PC-3 (cell line): ENCODE measurements at regions not wholly inside any gene's neighbourhood (a gene's known extent, or its start where the extent isn't known, plus 50 kb on each side); places are given as distances from the start of the nearest gene placed in this dataset.

Experiments used
- CTCF ChIP-seq: fragments of 300-600 bp; sonication (generic); conservative IDR thresholded peaks from 2 replicates; pipeline ENCODE4 v1.5.1; 2017; ENCODE audit warnings: antibody characterized with exemption, low read depth, mild to moderate bottlenecking, low read length
- EZH2 ChIP-seq: fragments of 300-600 bp; sonication (generic); IDR thresholded peaks from one replicate; pipeline ENCODE4 v1.6.1; 2017; ENCODE audit warnings: antibody characterized with exemption, mild to moderate bottlenecking, low read length; ENCODE audit not compliant: unreplicated experiment
- EZH2phosphoT487 ChIP-seq: fragments of 300-600 bp; sonication (generic); IDR thresholded peaks from 2 replicates; pipeline ENCODE4 v1.6.1; 2018; ENCODE audit warnings: mild to moderate bottlenecking, antibody characterized with exemption, low read length, borderline replicate concordance

GRCh38 chr22:26905640-26906039 is 248.3 kb downstream of the MIAT start:
- TF ChIP-seq CTCF = no peak
- no peak for TF ChIP-seq EZH2
- no peak for TF ChIP-seq EZH2phosphoT487
